ENCODE measurements at regions not wholly inside any gene's neighbourhood (a gene's known extent, or its start where the extent isn't known, plus 50 kb on each side); places are given as distances from the start of the nearest gene placed in this dataset.

DNA sequence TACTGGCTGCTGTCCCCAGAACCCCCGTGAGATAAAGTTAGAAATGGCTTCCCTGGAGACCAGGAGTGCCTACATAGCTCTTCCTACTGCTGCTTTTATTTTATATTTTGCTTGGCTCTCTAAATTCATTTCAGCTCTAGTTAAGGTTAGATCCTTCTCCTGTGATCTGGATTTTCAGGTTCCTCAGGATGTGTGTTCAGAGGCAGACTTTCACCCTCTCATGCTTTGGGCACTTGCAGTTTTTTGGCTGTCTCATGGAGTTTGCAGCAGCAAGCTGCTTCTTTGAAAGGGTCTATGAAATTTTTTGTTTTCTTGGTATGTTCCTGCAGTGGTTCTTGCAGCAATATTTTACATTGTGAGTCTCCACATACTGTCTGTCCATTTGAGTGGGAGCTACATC, 93.3 kb downstream of the ATP23 start:
- TF ChIP-seq, protein P1, sequence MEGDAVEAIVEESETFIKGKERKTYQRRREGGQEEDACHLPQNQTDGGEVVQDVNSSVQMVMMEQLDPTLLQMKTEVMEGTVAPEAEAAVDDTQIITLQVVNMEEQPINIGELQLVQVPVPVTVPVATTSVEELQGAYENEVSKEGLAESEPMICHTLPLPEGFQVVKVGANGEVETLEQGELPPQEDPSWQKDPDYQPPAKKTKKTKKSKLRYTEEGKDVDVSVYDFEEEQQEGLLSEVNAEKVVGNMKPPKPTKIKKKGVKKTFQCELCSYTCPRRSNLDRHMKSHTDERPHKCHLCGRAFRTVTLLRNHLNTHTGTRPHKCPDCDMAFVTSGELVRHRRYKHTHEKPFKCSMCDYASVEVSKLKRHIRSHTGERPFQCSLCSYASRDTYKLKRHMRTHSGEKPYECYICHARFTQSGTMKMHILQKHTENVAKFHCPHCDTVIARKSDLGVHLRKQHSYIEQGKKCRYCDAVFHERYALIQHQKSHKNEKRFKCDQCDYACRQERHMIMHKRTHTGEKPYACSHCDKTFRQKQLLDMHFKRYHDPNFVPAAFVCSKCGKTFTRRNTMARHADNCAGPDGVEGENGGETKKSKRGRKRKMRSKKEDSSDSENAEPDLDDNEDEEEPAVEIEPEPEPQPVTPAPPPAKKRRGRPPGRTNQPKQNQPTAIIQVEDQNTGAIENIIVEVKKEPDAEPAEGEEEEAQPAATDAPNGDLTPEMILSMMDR (conservative IDR thresholded peaks at IDR 0.05; ENCODE audit: control insufficient read depth, insufficient read depth, low read depth, low read length): no peak
- no peak for DNase-seq (ENCODE audit: low read depth)
- no peak overlapping the region for H3K4me3 ChIP-seq (ENCODE audit: control insufficient read depth, low read depth, low read length)

DNA sequence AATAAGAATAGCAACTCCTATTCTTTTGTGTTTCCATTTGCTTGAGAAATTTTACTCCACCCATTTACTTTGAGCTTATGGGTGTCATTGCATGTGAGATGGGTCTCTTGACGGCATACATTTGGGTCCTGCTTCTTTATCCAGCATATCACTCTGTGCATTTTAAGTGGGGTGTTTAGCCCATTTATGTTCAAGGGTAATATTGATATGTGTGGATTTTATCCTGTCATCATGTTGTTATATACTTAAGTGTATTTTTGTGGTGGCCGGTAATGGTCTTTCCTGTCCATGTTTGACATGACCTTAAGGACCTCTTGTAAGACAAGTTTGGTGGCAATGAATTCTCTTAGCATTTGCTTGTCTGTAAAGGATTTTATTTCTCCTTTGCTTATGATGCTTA, 100.1 kb downstream of the ATP23 start:
- no peak for DNase-seq (ENCODE audit: low read depth)
- no peak overlapping the region for H3K4me3 ChIP-seq (ENCODE audit: control insufficient read depth, low read depth, low read length)
- TF ChIP-seq, protein P1 (conservative IDR thresholded peaks at IDR 0.05; ENCODE audit: control insufficient read depth, insufficient read depth, low read depth, low read length): no peak

DNA sequence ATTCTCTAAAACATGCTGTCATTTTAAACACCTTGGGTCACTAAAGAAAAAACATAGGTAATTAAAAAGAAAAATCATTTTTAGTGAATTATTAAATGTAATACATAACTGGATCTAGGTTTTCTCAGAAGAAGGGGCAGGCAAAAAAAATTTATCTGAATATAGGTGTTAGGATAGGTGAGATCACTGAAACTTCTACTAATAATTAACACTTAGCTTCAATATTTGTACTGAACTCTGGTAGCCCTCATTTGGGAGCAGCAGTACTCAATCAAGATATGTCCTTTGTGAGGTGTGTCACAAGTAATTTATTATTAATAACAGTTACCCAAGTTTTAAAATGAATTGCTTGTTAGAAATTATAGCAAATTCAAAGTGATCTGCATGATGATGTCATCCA, 103.6 kb downstream of the ATP23 start:
- no peak for DNase-seq (ENCODE audit: low read depth)
- H3K4me3 ChIP-seq (ENCODE audit: control insufficient read depth, low read depth, low read length): no peak overlapping the region
- TF ChIP-seq, protein P1 (conservative IDR thresholded peaks at IDR 0.05; ENCODE audit: control insufficient read depth, insufficient read depth, low read depth, low read length): no peak

DNA sequence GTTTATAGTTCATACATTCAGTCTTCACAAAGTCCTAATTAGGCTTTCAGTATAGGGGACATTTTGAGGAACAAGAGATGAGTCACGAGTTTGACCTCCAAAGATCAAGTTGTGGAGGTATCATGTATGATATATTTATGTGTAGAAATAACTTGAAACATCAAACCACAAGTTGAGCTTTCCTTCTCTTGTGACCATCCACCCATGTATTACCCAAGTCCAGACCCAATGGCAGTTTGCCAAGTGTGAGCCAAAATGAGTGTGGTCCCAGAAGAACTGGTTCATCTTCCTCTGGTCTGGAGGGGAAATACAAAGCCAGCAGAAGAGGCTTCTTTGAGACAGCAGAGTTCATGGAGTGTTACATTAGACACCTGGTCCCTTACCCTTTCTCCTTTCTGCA, 104.9 kb downstream of the ATP23 start:
- TF ChIP-seq, protein P1 (conservative IDR thresholded peaks at IDR 0.05; ENCODE audit: control insufficient read depth, insufficient read depth, low read depth, low read length): no peak
- peak; percentile 33 for DNase-seq (ENCODE audit: low read depth)
- no peak overlapping the region for H3K4me3 ChIP-seq (ENCODE audit: control insufficient read depth, low read depth, low read length)

DNA sequence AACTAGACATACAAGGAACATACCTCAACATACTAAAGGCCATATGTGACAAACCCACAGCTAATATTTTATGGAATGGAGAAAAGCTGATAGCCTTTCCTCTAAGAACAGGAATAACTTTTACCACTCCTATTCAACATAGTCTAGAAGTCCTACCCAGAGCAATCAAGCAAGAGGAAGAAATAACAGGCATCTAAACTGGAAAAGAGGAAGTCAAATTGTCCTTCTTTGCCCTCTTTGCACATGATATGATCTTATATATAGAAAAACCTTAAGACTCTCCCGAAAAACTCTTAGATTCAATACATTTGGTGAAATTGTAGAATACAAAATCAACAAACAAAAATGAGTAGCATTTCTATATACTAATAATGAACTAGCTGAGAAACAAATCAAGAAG, 110.0 kb downstream of the ATP23 start:
- no peak for DNase-seq (ENCODE audit: low read depth)
- TF ChIP-seq, protein P1 (conservative IDR thresholded peaks at IDR 0.05; ENCODE audit: control insufficient read depth, insufficient read depth, low read depth, low read length): no peak
- H3K4me3 ChIP-seq (ENCODE audit: control insufficient read depth, low read depth, low read length): no peak overlapping the region

DNA sequence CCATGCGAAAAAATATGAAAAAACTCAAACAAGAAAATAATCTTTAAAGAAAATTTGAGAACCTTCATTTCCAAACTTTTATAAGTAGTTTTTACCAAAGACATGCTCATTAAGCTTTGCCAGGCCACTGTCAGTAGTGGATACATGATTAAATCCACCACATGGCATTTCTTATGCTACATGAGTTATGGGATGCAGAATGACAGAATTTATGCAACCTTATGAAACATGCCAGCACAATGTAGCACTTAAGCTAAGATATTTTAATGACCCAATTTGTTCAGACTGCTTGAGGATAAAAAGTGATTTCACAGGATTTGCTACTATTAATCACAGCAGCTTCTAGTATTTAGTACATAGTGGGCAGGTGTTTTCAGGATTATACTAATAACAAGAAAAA, 123.3 kb downstream of the ATP23 start:
- TF ChIP-seq, protein P1 (conservative IDR thresholded peaks at IDR 0.05; ENCODE audit: control insufficient read depth, insufficient read depth, low read depth, low read length): no peak
- no peak overlapping the region for H3K4me3 ChIP-seq (ENCODE audit: control insufficient read depth, low read depth, low read length)
- no peak for DNase-seq (ENCODE audit: low read depth)

DNA sequence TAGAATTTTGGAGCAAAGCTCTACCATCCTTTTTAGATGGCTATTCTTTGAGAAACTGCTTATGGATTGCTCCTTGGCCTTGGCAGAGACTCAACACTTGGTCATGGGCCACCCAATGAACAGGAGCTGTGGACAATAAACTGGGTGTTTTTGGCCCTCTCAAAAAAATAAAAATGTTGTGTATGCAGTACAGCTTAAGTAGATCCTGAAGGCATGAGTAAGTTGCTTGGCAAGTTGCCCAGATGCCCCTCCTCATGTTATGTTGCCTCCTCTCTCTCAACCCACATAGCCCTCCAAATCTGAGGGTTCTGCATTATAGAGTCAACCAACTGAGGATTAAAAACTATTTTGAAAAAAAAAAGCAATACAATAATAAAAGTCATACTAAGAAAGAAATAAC, 124.9 kb downstream of the ATP23 start:
- TF ChIP-seq, protein P1 (conservative IDR thresholded peaks at IDR 0.05; ENCODE audit: control insufficient read depth, insufficient read depth, low read depth, low read length): no peak
- peak; percentile 5 for DNase-seq (ENCODE audit: low read depth)

More for the DNA sequence above, 124.9 kb downstream of the ATP23 start:
- no peak overlapping the region for H3K4me3 ChIP-seq (ENCODE audit: control insufficient read depth, low read depth, low read length)

All from fibroblast of mammary gland (primary cell).